H9 (cell line): ENCODE measurements at regions not wholly inside any gene's neighbourhood (a gene's known extent, or its start where the extent isn't known, plus 50 kb on each side); places are given as distances from the start of the nearest gene placed in this dataset.

Experiments
- DNase-seq: peaks from one replicate; pipeline ENCODE4 v3.0.0-alpha.2; 2017
- H2AFZ ChIP-seq: one replicate; pipeline ENCODE4 v1.6.1; 2013; ENCODE audit warnings: mild to moderate bottlenecking, low read length, control low read depth, moderate library complexity
- H2AK5ac ChIP-seq: 2 replicates; pipeline ENCODE4 v1.6.1; 2013; ENCODE audit warnings: low read length, control low read depth, mixed read lengths; ENCODE audit not compliant: insufficient read length
- H2BK120ac ChIP-seq: one replicate; pipeline ENCODE4 v1.6.1; 2013; ENCODE audit warnings: low read depth, mild to moderate bottlenecking, low read length, control low read depth, inconsistent platforms; ENCODE audit not compliant: poor library complexity, severe bottlenecking
- H2BK12ac ChIP-seq: 2 replicates; pipeline ENCODE4 v1.6.1; 2013; ENCODE audit warnings: low read length, control low read depth, mixed read lengths, low read depth; ENCODE audit not compliant: insufficient read length
- H2BK15ac ChIP-seq: 2 replicates; pipeline ENCODE4 v1.6.1; 2013; ENCODE audit warnings: low read depth, low read length, control low read depth
- H2BK20ac ChIP-seq: one replicate; pipeline ENCODE4 v1.6.1; 2013; ENCODE audit warnings: low read depth, mild to moderate bottlenecking, low read length, control low read depth, inconsistent platforms; ENCODE audit not compliant: poor library complexity, severe bottlenecking
- H2BK5ac ChIP-seq: 2 replicates; pipeline ENCODE4 v1.6.1; 2013; ENCODE audit warnings: low read length, control low read depth, mixed read lengths; ENCODE audit not compliant: insufficient read length
- H3K14ac ChIP-seq: 2 replicates; pipeline ENCODE4 v1.6.1; 2013; ENCODE audit warnings: low read length, control low read depth; ENCODE audit not compliant: insufficient read depth
- H3K18ac ChIP-seq: 2 replicates; pipeline ENCODE4 v1.6.1; 2013; ENCODE audit warnings: low read depth, mild to moderate bottlenecking, mixed read lengths, low read length, control low read depth; ENCODE audit not compliant: insufficient read length
- H3K23ac ChIP-seq: 2 replicates; pipeline ENCODE4 v1.6.1; 2013; ENCODE audit warnings: low read length, control low read depth, mixed read lengths, low read depth; ENCODE audit not compliant: insufficient read length
- H3K23me2 ChIP-seq: 2 replicates; pipeline ENCODE4 v1.6.1; 2013; ENCODE audit warnings: low read depth, mild to moderate bottlenecking, mixed read lengths, low read length, control low read depth; ENCODE audit not compliant: insufficient read length, poor library complexity, severe bottlenecking
- H3K27ac ChIP-seq: 2 replicates; pipeline ENCODE4 v1.5.1; 2013; ENCODE audit warnings: low read length, control low read depth, mixed read lengths, low read depth; ENCODE audit not compliant: insufficient read length
- H3K27me3 ChIP-seq: 2 replicates; pipeline ENCODE4 v1.6.1; 2013; ENCODE audit warnings: low read length, control low read depth, inconsistent platforms; ENCODE audit not compliant: insufficient read depth
- H3K4ac ChIP-seq: 2 replicates; pipeline ENCODE4 v1.6.1; 2013; ENCODE audit warnings: low read depth, mild to moderate bottlenecking, control low read depth, inconsistent platforms, low read length, moderate library complexity
- H3K4me1 ChIP-seq: 2 replicates; pipeline ENCODE4 v1.6.1; 2013; ENCODE audit warnings: low read length, control low read depth, inconsistent platforms; ENCODE audit not compliant: insufficient read depth
- H3K4me2 ChIP-seq: 2 replicates; pipeline ENCODE4 v1.6.1; 2013; ENCODE audit warnings: low read length, control low read depth, mixed read lengths; ENCODE audit not compliant: insufficient read length, insufficient read depth
- H3K56ac ChIP-seq: 2 replicates; pipeline ENCODE4 v1.6.1; 2013; ENCODE audit warnings: low read depth, mild to moderate bottlenecking, mixed read lengths, low read length, control low read depth; ENCODE audit not compliant: insufficient read length
- H3K79me1 ChIP-seq: 2 replicates; pipeline ENCODE4 v1.6.1; 2013; ENCODE audit warnings: low read depth, mild to moderate bottlenecking, moderate library complexity, low read length, control low read depth, inconsistent platforms; ENCODE audit not compliant: insufficient read depth, poor library complexity, severe bottlenecking
- H3K79me2 ChIP-seq: 2 replicates; pipeline ENCODE4 v1.6.1; 2013; ENCODE audit warnings: low read length, control low read depth, inconsistent platforms; ENCODE audit not compliant: insufficient read depth
- H3K9ac ChIP-seq: 2 replicates; pipeline ENCODE4 v1.6.1; 2013; ENCODE audit warnings: low read length, control low read depth, mixed read lengths; ENCODE audit not compliant: insufficient read length; ENCODE audit errors: extremely low read depth
- H3K9me3 ChIP-seq: one replicate; pipeline ENCODE4 v1.6.1; 2013; ENCODE audit warnings: low read depth, low read length, inconsistent platforms; ENCODE audit not compliant: control insufficient read depth
- H3T11ph ChIP-seq: one replicate; pipeline ENCODE4 v1.6.1; 2013; ENCODE audit warnings: mild to moderate bottlenecking, low read length, control low read depth, inconsistent platforms
- H4K20me1 ChIP-seq: one replicate; pipeline ENCODE4 v1.6.1; 2013; ENCODE audit not compliant: control insufficient read depth, insufficient read length, insufficient read depth
- H4K5ac ChIP-seq: 2 replicates; pipeline ENCODE4 v1.6.1; 2013; ENCODE audit warnings: low read depth, mild to moderate bottlenecking, mixed read lengths, low read length, control low read depth; ENCODE audit not compliant: insufficient read length
- H4K8ac ChIP-seq: replicated peaks from 2 replicates; pipeline ENCODE4 v1.6.1; 2013; ENCODE audit warnings: low read length, control low read depth, mixed read lengths, low read depth; ENCODE audit not compliant: insufficient read length
- H4K91ac ChIP-seq: 2 replicates; pipeline ENCODE4 v1.6.1; 2013; ENCODE audit warnings: low read depth, mild to moderate bottlenecking, moderate library complexity, mixed read lengths, low read length, control low read depth; ENCODE audit not compliant: insufficient read length
- H3K27ac Mint-ChIP-seq, 3 experiments: 2 replicates in 2 of 3; 3 replicates in 1 of 3; pipeline ENCODE4 v1.8.0; 2020 to 2021; ENCODE audit warnings: mixed read lengths in 3 of 3, mild to moderate bottlenecking in 1 of 3, moderate library complexity in 1 of 3
- H3K27me3 Mint-ChIP-seq: 2 replicates; pipeline ENCODE4 v1.8.0; 2021; ENCODE audit warnings: low read depth, mild to moderate bottlenecking, moderate library complexity, mixed read lengths
- H3K36me3 Mint-ChIP-seq, 3 experiments: 2 replicates in 2 of 3; 3 replicates in 1 of 3; pipeline ENCODE4 v1.8.0; 2020 to 2021; ENCODE audit warnings: low read depth in 3 of 3, mixed read lengths in 3 of 3; ENCODE audit not compliant: insufficient read depth in 1 of 3
- H3K4me1 Mint-ChIP-seq, 2 experiments: 2 replicates each; pipeline ENCODE4 v1.8.0; 2020; ENCODE audit warnings: mixed read lengths in 2 of 2
- H3K4me3 Mint-ChIP-seq, 2 experiments: 2 replicates in 1 of 2; 3 replicates in 1 of 2; pipeline ENCODE4 v1.8.0; 2020 to 2021; ENCODE audit warnings: mild to moderate bottlenecking in 2 of 2, mixed read lengths in 2 of 2, moderate library complexity in 1 of 2
- H3K9me3 Mint-ChIP-seq, 2 experiments: 2 replicates in 1 of 2; 3 replicates in 1 of 2; pipeline ENCODE4 v1.8.0; 2020; ENCODE audit warnings: mild to moderate bottlenecking in 2 of 2, mixed read lengths in 2 of 2, moderate library complexity in 1 of 2
- CTCF ChIP-seq: fragments of 200-600 bp; sonication (generic); conservative IDR thresholded peaks from 3 replicates; pipeline ENCODE4 v1.8.0; 2021; ENCODE audit warnings: antibody characterized with exemption, mild to moderate bottlenecking
- WGBS: extraction: QIAGEN DNeasy Blood & Tissue Kit; methylation state at CpG from one replicate; pipeline ENCODE4 v1.1.7; 2013; ENCODE audit warnings: missing lambda C conversion rate, low lambda C conversion rate, mixed read lengths; ENCODE audit not compliant: insufficient read length; ENCODE audit errors: extremely low coverage; 5-methylcytosine and 5-hydroxymethylcytosine counted together

- Histone ChIP-seq H3T11ph (no peak overlapping the region), H2BK12ac (no peak overlapping the region), H3K9ac (no peak overlapping the region), H3K18ac (no peak overlapping the region), H4K20me1 (no peaks in the 10 kb centered on the region), H3K23me2 (no peaks in the 10 kb centered on the region), H2AK5ac (no peak overlapping the region), H3K4me1 (no peaks in the 10 kb centered on the region), H3K23ac (no peak overlapping the region), H3K79me2 (no peaks in the 10 kb centered on the region), H3K79me1 (no peaks in the 10 kb centered on the region), H3K9me3 (no peaks in the 10 kb centered on the region), H4K8ac (no peak overlapping the region), H2BK5ac (no peak overlapping the region), H2BK20ac (no peak overlapping the region), H4K5ac (no peak overlapping the region), H2AFZ (no peak overlapping the region), H3K4me2 (no peak overlapping the region), H3K56ac (no peak overlapping the region), H2BK15ac (no peak overlapping the region), H4K91ac (no peak overlapping the region), H3K27me3 (no peaks in the 10 kb centered on the region), H2BK120ac (no peak overlapping the region), H3K4ac (no peak overlapping the region), H3K27ac (no peak overlapping the region), H3K14ac (no peak overlapping the region)
- Mint-ChIP-seq H3K27ac (0 out of 7 replicates have a peak overlapping the region, but pooled peaks of 1 of the 3 experiments have one; percentile 2), H3K27me3 (no peaks in the 10 kb centered on the region), H3K4me1 (peaks cover 2 to 4% of the 10 kb centered on the region in 2 experiments; a peak in 2 of 4 replicates), H3K36me3 (no peaks in the 10 kb centered on the region), H3K4me3 (no peak overlapping the region), H3K9me3 (no peaks in the 10 kb centered on the region)
- WGBS, result no CpG with 5 or more reads among the region's 1 CpG
- peak; percentile 68 for DNase-seq
- TF ChIP-seq CTCF, result peak; percentile 89
These were observed 1000.7 kb downstream of the STIM2 start for GRCh38 chr4:27861381-27861787.
